ENCODE measurements at regions not wholly inside any gene's neighbourhood (a gene's known extent, or its start where the extent isn't known, plus 50 kb on each side); places are given as distances from the start of the nearest gene placed in this dataset.

DNA sequence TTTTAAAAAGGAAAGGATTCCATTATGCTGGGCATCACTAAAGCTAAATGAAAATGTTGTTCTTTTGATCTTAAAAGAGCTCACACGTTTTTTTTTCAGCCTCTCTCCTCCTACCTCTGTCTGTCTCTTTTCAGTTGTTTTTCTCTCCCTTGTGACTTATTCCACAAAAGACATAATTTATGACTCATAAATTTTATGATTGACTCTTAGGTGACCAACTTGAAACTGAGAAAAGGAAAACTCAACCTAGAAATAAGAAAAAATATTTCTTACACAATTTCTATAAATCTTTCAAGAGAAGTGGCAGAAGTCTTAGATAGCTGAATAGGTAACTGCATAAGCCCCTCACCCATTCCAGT, 227.7 kb upstream of the DDHD1 start:
- TF ChIP-seq CTCF (IDR thresholded peaks at IDR 0.05) (no peak), POLR2A (IDR thresholded peaks at IDR 0.05) (no peak)

Data from testis (tissue), 2 donors.